Activated naive CD8-positive, alpha-beta T cell treated with anti-CD3 and anti-CD28 coated beads for 36 hours (primary cell): ENCODE measurements at regions not wholly inside any gene's neighbourhood (a gene's known extent, or its start where the extent isn't known, plus 50 kb on each side); places are given as distances from the start of the nearest gene placed in this dataset.

Experiments used
- DNase-seq: peaks from one replicate; pipeline ENCODE4 v3.0.0; 2021
- H3K27ac Mint-ChIP-seq: one replicate; pipeline ENCODE4 v1.8.0; 2022; ENCODE audit warnings: mild to moderate bottlenecking, moderate library complexity, mixed read lengths
- H3K27me3 Mint-ChIP-seq: one replicate; pipeline ENCODE4 v1.8.0; 2022; ENCODE audit warnings: mild to moderate bottlenecking, mixed read lengths
- H3K36me3 Mint-ChIP-seq: one replicate; pipeline ENCODE4 v1.8.0; 2021; ENCODE audit warnings: mild to moderate bottlenecking, mixed read lengths
- H3K4me1 Mint-ChIP-seq: one replicate; pipeline ENCODE4 v1.8.0; 2021; ENCODE audit warnings: mixed read lengths
- H3K4me3 Mint-ChIP-seq: one replicate; pipeline ENCODE4 v1.8.0; 2022; ENCODE audit warnings: mild to moderate bottlenecking, moderate library complexity, mixed read lengths
- H3K9me3 Mint-ChIP-seq: one replicate; pipeline ENCODE4 v1.8.0; 2022; ENCODE audit warnings: mixed read lengths

DNA sequence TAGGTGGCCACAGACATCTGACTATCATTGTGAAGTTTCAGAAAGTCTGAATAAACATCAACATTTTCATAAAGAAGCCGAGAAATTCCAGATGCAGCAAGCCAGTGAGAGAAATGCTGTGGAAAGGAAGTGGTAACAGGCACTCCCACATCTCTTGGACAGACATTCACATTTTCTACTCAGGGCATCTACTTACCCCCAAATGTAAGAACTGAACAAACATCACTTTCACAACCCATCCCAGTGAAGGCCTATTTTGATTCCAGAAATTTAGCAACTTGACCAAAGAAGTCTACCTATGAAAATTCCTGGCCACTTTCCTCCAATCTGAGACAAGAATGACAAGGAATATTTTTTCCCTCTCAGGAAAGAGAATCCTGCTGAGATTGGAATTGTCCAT is 224.8 kb upstream of the DCBLD2 start:
- DNase-seq: no peak
- H3K9me3 Mint-ChIP-seq: no peaks in the 10 kb centered on the region
- H3K4me3 Mint-ChIP-seq: no peak overlapping the region
- H3K27ac Mint-ChIP-seq: no peak overlapping the region
- no peaks in the 10 kb centered on the region for H3K4me1 Mint-ChIP-seq
- H3K27me3 Mint-ChIP-seq: no peaks in the 10 kb centered on the region
- no peaks in the 10 kb centered on the region for H3K36me3 Mint-ChIP-seq

DNA sequence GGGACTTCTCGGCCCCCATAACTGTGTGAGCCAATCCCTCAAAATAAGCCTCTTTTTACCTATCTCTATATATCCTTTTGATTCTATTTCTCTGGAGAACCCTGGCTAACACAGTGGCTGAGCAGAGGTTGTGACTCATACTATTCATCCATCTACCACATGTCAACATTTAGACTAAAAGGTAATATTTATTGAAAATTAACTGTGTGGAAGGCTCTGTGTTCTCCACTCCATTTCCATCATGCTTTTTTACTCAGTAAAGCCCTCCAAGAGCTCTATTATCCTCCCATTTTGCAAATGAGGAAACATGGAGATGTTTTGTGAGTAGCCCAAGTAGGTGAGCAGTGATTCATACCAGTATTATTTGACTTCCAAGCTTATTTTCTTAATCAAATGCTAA is 217.9 kb upstream of the DCBLD2 start:
- Mint-ChIP-seq H3K4me1 (no peaks in the 10 kb centered on the region), H3K36me3 (no peaks in the 10 kb centered on the region), H3K27me3 (no peaks in the 10 kb centered on the region), H3K27ac (no peak overlapping the region), H3K4me3 (no peak overlapping the region), H3K9me3 (no peaks in the 10 kb centered on the region)
- no peak for DNase-seq

DNA sequence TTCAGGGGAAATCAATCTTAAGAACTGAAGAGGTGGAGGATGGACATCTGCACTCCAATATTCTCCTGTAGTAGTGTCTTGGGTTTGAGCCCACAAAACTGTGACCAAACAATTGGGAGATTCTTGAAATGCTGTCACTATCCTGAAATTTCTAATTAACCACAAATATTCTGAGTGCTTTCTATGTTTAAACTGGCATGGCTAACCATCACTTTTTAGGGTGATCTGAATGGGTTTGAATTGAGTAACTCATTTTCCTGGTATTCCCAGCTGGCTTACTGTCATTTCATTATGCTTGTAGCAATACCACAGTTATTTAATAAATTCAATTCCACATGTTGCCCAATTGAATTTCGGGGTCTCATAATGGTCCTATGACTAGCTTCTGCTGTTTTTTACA is 216.9 kb upstream of the DCBLD2 start:
- Mint-ChIP-seq H3K4me3 (no peak overlapping the region), H3K36me3 (no peaks in the 10 kb centered on the region)

DNA sequence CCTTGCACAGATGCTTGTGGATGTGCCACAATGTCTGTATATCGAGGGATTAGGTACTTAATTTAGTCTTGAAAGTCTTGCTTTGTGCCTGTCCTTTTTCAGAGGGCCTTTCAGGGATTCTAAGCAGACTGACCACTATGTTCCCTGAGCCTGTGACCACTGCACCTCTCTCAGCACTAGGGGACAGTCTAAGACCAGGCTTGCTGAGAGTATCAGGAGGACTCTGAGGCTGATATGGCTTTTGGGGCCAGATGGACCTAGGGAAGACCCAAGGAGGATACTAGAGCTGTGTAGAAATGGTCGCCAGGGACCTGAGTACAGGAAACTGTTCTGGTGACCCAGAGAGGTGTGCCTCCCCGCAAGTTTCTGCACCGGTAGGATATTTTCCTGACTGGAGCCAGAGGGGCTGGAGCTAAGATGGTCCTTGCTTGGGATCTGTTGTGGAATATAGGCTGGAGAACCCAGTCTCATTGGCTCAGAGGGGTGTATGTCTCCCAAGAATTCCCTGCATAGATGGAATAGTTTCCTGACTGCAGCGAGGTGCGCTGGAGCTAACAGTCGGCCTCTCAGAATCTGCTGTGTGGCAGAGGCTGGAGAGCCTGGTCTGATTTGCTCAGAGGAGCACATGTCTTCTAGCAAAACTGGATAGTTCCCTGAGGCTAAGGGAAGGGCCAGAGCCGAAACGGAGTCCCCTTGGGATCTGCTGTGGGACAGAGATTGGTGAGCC is 213.2 kb upstream of the DCBLD2 start:
- H3K4me1 Mint-ChIP-seq: no peaks in the 10 kb centered on the region
- no peaks in the 10 kb centered on the region for H3K36me3 Mint-ChIP-seq
- no peaks in the 10 kb centered on the region for H3K9me3 Mint-ChIP-seq
- H3K27me3 Mint-ChIP-seq: no peaks in the 10 kb centered on the region
- no peak for DNase-seq
- no peak overlapping the region for H3K27ac Mint-ChIP-seq
- no peak overlapping the region for H3K4me3 Mint-ChIP-seq

More for the DNA sequence above, 216.9 kb upstream of the DCBLD2 start:
- Mint-ChIP-seq H3K27ac (no peak overlapping the region), H3K27me3 (no peaks in the 10 kb centered on the region), H3K9me3 (no peaks in the 10 kb centered on the region), H3K4me1 (no peaks in the 10 kb centered on the region)
- no peak for DNase-seq

DNA sequence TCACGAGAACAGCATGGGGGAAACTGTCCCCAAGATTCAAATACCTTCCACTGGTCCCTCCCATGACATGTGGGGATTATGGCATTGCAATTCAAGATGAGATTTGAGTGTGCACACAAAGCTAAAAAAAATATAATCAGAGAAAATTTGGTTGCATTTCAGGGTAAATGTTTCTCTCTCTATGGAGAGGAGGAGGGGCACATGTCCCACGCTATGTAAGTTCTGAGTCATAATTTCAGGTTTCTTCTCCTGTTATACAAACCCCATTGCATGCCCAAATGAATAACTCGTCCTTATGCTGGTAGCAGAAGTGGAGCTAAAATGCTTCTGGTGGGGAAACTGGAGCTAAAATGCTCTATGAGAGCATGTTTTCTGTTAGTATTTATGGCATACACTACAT is 209.7 kb upstream of the DCBLD2 start:
- Mint-ChIP-seq H3K4me1 (no peaks in the 10 kb centered on the region), H3K9me3 (no peaks in the 10 kb centered on the region), H3K36me3 (no peaks in the 10 kb centered on the region), H3K27ac (no peak overlapping the region), H3K4me3 (no peak overlapping the region), H3K27me3 (no peaks in the 10 kb centered on the region)
- DNase-seq: no peak

DNA sequence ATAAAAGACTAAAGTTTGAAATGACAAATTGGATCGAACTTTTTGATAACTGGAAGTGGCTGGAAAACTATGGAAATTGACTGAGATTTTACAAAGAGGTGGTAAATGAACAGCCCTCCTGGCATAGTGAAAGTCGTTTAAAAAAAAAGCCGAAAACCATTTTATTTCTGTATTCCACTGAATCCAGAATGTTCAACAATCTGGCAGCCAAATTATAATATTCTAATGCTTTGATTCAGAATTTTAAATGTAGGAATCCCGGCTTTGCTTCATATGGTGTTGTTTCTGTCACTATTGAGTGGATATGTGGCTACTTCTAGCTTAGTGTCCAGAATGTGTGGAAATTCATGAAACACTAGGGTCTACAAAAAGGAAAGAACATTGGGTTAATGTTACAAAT is 208.9 kb upstream of the DCBLD2 start:
- DNase-seq: no peak
- Mint-ChIP-seq H3K4me3 (no peak overlapping the region), H3K9me3 (no peaks in the 10 kb centered on the region), H3K27ac (no peak overlapping the region), H3K36me3 (no peaks in the 10 kb centered on the region), H3K4me1 (no peaks in the 10 kb centered on the region), H3K27me3 (peaks cover 3% of the 10 kb centered on the region)

DNA sequence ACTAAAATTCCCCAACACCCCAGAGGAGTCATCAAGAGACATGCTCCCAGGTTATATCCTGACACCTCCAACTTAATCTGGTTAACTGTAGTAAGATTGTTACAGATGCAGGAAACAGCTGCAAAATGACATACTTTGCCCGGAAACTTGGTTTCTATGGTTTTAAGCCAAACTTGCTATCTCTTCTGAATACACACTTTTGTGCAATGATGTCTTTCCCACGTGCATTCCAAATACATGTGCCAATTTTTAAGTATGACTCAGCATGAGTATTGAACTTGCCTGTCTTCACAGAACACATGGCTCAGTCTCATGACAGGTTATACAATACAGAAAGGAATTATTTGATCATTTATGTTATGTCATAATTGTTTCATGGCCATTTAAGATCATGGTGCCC is 207.0 kb upstream of the DCBLD2 start:
- Mint-ChIP-seq H3K27me3 (peaks cover 3% of the 10 kb centered on the region), H3K27ac (no peak overlapping the region), H3K36me3 (no peaks in the 10 kb centered on the region), H3K4me1 (no peaks in the 10 kb centered on the region), H3K4me3 (no peak overlapping the region), H3K9me3 (no peaks in the 10 kb centered on the region)
- no peak for DNase-seq

DNA sequence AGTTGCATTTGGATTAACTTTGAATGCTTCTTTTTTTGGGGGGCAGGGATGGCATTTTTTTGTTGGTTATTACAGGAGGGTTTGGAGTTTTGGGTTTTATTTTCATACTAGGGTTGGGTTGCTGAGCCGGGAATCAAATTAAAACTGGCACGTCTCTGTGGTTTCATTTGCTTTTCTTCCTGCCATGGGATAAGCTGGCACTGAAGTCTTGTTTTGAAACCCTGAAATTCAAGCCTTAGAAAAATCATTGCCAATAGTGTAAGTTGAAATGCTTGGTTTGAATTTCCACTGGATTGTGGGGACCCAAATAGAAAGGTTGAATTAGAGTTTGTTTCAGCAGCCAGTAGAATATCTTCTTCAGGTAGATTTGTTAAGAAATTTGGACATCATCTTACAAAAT is 193.1 kb upstream of the DCBLD2 start:
- Mint-ChIP-seq H3K4me3 (no peak overlapping the region), H3K27ac (no peak overlapping the region), H3K36me3 (no peaks in the 10 kb centered on the region), H3K4me1 (no peaks in the 10 kb centered on the region), H3K27me3 (no peaks in the 10 kb centered on the region), H3K9me3 (no peaks in the 10 kb centered on the region)
- DNase-seq: no peak

DNA sequence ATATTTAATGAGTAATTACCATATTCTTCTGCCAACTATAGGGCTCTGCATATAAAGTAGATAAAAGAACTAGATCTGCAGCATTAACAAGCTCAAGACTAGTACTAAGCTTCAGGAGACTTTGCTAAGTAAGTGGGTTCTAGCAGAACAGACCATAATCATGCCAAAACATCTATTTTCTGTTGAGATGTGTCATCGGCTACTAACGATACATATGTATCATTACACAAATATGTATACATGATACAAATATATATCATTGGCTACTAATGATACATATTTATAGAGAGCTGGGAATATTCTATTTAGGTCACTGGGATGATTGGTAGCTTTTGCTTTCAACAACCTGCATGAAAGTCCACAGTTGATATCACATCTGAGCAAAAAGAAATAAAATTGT is 185.8 kb upstream of the DCBLD2 start:
- Mint-ChIP-seq H3K27me3 (no peaks in the 10 kb centered on the region), H3K27ac (no peak overlapping the region), H3K4me3 (no peak overlapping the region), H3K4me1 (no peaks in the 10 kb centered on the region), H3K9me3 (no peaks in the 10 kb centered on the region), H3K36me3 (no peaks in the 10 kb centered on the region)
- DNase-seq: no peak

DNA sequence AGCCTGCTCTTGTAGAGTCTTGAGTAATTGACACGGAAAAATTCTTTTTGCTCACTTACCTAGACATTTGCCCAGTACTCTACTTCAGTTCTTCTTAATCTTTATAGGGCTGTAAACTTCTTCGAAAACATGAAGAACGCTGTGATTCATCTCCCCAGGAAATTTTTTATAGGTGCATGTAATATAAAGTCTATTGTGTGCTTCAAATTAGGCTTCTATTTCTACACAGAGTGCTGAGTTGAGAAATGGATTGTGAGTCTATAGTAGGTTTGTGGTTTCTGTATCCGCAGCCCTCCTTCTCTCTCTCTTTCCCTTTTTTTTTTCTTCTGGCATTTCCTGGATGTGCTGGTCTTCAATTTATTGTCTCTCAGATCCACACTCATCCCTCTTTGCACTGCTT is 183.3 kb upstream of the DCBLD2 start:
- Mint-ChIP-seq H3K27me3 (no peaks in the 10 kb centered on the region), H3K36me3 (no peaks in the 10 kb centered on the region), H3K9me3 (no peaks in the 10 kb centered on the region), H3K27ac (no peak overlapping the region), H3K4me1 (no peaks in the 10 kb centered on the region), H3K4me3 (no peak overlapping the region)
- DNase-seq: no peak

DNA sequence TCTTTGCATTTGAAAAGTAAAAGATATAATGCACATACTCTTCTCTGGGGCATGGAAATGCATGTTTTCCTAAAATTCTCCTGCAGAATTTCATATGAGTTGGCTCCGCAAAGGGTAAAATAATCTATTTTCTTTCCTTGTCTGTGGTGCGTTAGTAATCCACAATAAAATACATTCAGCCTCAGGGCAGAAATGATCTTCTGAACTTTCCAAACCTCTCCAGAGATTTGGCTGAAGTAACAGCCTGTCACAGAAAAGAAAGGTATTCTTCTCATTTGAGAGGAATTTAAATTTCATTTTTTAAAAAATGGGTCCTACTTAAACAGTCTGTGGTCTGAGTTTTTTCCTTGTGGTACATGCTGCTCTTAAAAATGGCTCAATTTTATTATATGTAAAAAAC is 182.7 kb upstream of the DCBLD2 start:
- Mint-ChIP-seq H3K36me3 (no peaks in the 10 kb centered on the region), H3K9me3 (no peaks in the 10 kb centered on the region), H3K27ac (no peak overlapping the region), H3K4me1 (no peaks in the 10 kb centered on the region), H3K27me3 (no peaks in the 10 kb centered on the region), H3K4me3 (no peak overlapping the region)
- DNase-seq: no peak

DNA sequence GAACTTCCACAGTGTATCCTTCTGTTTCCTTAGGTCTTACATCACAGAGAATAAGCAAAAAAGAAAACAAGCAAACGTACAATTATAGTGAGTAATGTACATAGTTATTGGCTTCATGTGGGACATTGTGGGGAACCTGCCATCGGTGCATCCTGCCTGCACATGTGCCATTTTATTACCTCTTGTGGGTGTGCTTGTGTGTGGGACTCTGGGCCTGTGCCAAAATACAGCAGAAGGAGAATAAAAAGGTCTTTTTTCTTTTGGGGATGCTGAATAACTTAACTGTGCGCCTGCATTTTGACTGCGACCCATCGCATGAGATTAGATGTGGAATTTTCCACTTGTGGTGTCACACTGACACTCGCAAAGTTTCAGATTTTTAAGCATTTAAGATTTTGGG is 169.6 kb upstream of the DCBLD2 start:
- Mint-ChIP-seq H3K27ac (no peak overlapping the region), H3K9me3 (peaks cover 4% of the 10 kb centered on the region), H3K36me3 (no peaks in the 10 kb centered on the region), H3K4me1 (no peaks in the 10 kb centered on the region), H3K4me3 (no peak overlapping the region), H3K27me3 (peaks cover 7% of the 10 kb centered on the region)
- no peak for DNase-seq

DNA sequence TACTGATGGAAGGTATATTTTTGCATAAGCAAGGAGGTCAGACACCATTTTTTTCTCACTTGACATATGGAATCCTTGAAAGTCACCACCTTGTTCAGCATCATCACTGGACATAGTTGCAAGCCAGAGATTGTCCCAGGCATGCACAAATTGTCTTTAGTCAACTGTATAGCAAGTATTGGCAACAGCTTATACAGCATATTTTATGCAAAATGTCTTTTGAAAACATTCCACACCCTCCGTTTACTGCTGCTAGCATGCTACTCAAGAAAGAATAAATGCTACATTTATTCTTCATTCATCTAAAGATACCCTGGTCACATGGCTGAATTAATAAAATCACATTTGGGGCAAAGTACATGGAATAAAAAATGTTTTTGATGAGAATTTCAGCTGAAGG is 168.5 kb upstream of the DCBLD2 start:
- Mint-ChIP-seq H3K36me3 (no peaks in the 10 kb centered on the region), H3K4me3 (no peak overlapping the region), H3K4me1 (no peaks in the 10 kb centered on the region), H3K27ac (no peak overlapping the region), H3K27me3 (peaks cover 7% of the 10 kb centered on the region), H3K9me3 (peaks cover 4% of the 10 kb centered on the region)
- no peak for DNase-seq

DNA sequence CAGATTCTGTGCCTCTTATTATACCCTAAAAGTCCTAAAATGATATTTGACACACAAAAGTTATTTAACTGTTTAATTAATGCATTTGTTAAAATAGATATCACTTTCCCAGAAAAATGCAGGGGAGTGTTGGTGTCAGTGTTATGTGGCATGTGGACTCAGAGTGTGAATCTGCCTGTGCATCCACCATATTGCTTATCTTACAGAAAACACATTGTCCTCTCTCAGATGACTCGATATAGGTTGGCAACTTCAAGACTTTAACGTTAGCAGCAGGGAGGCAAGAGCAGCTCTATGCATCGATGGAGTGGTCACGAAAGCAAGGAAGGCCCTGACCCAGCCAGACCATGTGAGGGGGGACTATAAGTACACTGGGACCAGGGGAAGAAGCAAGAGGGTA is 165.4 kb upstream of the DCBLD2 start:
- DNase-seq: no peak
- H3K36me3 Mint-ChIP-seq: no peaks in the 10 kb centered on the region
- peaks cover 7% of the 10 kb centered on the region for H3K27me3 Mint-ChIP-seq
- no peak overlapping the region for H3K27ac Mint-ChIP-seq
- H3K9me3 Mint-ChIP-seq: no peaks in the 10 kb centered on the region
- no peak overlapping the region for H3K4me3 Mint-ChIP-seq
- no peaks in the 10 kb centered on the region for H3K4me1 Mint-ChIP-seq

DNA sequence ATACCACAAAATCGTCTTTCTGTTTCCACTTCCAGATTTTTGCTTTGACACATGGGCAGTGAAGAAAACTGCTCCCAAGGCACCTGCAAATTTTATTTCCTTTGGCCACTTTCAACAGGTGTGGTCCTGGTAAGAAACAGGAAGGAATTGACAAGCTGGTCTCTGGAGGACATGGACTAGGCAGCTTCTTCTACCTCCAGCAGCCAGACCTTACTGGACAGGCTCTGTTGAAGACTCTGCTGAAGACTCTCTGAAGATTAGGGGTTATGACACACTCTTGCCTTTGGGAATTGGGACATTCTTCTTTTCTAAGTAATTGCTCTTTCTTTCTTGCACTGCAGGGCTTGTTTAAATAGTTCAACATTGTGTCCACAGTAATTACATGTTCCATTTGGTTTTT is 147.7 kb upstream of the DCBLD2 start:
- no peak for DNase-seq
- no peak overlapping the region for H3K4me3 Mint-ChIP-seq
- no peaks in the 10 kb centered on the region for H3K27me3 Mint-ChIP-seq
- H3K27ac Mint-ChIP-seq: no peak overlapping the region
- no peaks in the 10 kb centered on the region for H3K9me3 Mint-ChIP-seq
- H3K4me1 Mint-ChIP-seq: no peaks in the 10 kb centered on the region
- no peaks in the 10 kb centered on the region for H3K36me3 Mint-ChIP-seq

DNA sequence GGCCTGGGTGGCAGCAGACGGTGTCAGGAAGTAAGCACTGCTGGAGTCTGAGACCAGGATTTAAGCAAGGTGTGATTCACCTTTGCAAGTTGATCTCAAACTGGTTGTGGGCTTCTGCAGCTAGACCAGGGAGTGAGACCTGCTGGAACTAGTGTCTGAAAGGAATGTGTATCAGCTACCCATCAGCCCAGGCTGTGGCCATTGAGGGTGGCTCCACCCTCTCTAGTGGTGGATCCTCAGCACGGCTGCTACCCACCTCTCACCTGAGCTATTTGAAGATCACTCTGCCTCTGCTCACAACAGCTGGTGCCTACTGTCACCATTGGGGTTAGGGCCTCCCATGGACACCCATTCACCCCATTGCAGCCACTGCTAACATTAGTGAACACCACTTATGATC is 140.3 kb upstream of the DCBLD2 start:
- H3K4me1 Mint-ChIP-seq: no peaks in the 10 kb centered on the region
- H3K27me3 Mint-ChIP-seq: no peaks in the 10 kb centered on the region
- DNase-seq: no peak
- no peak overlapping the region for H3K27ac Mint-ChIP-seq
- H3K36me3 Mint-ChIP-seq: no peaks in the 10 kb centered on the region
- no peaks in the 10 kb centered on the region for H3K9me3 Mint-ChIP-seq
- no peak overlapping the region for H3K4me3 Mint-ChIP-seq

DNA sequence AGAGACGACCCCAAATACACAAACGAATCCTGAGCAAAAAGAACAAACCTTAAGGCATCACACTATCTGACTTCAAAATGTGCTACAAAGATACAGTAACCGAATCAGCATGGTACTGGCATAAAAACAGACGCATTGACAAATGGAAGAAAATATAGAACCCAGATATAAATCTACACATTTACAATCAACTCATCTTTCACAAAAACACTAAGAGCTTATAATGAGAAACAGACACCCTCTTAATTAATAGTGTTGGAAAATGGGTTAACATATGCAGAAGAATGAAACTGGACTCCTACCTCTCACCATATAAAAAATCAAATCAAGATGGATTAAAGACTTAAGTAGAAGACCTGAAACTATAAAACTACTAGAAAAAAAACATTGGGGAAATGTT is 130.3 kb upstream of the DCBLD2 start:
- Mint-ChIP-seq H3K36me3 (no peaks in the 10 kb centered on the region), H3K27me3 (peaks cover 6% of the 10 kb centered on the region), H3K4me3 (no peak overlapping the region), H3K9me3 (peaks cover 18% of the 10 kb centered on the region), H3K27ac (no peak overlapping the region), H3K4me1 (no peaks in the 10 kb centered on the region)
- no peak for DNase-seq
